ENCODE measurements at regions not wholly inside any gene's neighbourhood (a gene's known extent, or its start where the extent isn't known, plus 50 kb on each side); places are given as distances from the start of the nearest gene placed in this dataset.
"Not testable (repeated sequence)": the region's sequence is repeated elsewhere in the genome, so short reads cannot be mapped to it uniquely, and the experiment has no call there.

DNA sequence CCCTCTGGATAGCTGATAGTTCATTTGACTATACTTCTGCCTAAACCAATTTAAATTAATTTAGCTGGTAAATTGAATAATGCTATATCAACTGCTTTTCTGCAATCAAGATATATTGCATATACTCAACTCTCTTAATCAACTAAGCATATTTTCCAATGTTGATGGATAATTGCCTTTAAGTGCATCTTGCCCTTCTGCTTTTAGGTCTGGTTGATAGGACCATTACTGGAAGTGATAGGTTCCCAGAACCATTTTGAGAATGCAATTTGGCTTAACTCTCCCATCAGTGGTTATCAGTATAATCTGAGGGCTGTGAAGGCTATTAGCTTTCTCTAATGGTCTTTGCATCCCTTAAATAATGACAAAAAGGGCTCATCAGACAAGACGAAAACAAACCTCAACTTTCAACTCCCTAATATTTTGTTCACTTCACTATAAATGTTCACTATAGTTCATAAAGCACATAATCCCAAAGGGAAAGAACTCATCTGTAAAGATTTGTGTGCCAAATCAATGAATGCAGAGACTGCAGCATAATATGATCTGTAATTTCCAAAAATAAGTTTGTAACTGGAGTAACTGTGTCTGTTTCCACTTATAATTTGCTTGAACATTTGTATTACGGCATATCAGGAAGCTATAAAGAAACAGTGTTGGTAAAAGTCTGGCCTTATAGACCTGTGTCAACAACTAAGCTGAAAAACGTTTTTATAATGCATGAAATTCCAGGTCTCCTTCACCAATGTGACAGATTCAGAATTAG, 273.6 kb downstream of the FBXO8 start:
- no peak for DNase-seq (ENCODE audit: low read depth in 2 of 2)

DNA sequence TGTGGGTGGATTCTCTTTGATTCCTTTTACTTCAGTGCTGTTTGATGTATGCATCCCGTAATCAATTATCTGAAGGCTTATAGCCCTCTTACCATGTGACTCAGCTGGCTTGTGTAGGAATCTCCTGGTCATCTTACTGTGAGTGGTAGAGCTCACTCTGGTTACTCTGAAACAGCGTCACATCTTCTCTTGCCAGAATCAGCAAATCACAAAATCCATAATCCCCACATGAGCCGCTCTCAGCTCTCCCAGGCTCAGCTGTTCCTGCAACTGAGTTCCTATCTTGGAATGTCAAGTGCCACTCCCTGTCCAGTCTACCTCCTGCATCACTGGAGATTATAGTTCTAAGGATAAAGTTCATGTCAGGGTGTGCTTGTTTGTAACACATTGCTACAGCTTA, 278.0 kb downstream of the FBXO8 start:
- DNase-seq (ENCODE audit: low read depth in 2 of 2): no peak

DNA sequence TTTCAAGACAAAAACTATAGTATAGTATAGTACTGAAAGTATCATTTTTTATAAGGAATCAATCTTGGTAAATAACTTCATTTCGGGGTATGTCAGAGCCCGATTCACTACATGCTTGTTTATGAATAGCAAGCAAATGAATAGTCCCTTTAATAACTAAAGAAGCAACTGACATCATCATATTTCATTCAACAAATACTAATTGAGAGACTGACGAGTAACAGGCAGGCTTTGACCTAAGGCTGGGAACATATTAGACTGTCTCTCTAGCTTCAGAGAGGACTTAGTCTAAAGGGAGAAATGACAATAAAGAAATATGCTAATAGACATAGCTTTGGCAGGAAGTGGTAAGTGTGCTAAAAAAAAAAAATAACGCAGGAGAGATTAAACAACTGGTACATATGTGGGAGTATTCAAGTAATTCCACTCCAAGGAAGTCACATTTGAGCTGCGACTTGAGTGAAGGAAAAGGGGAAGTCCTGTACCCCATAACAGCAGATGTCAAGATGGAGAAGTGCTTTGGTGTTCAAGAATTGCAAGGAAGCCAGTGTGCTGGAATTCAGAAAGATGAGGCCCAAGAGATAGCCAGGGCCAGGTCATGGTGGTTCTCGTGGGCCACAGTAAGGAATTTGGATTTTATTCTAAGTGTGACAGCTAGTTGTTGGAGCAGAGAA, 284.9 kb downstream of the FBXO8 start:
- no peak for DNase-seq (ENCODE audit: low read depth in 2 of 2)

DNA sequence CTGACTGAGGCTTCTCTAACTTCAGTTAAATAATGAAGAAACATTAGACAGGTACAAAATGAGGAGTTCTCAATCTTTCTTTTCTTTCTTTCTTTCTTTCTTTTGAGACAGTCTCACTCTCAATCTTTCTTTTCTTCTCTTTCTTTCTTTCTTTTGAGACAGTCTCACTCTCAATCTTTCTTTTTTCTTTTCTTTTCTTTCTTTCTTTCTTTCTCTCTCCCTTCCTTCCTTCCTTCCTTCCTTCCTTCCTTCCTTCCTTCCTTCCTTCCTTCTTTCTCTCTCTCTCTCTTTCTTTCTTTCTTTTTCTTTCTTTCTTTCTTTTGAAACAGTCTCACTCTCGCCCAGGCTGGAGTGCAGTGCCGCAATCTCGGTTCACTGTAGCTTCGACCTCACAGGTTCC, 287.7 kb downstream of the FBXO8 start:
- not testable (repeated sequence) for DNase-seq (ENCODE audit: low read depth in 2 of 2)

DNA sequence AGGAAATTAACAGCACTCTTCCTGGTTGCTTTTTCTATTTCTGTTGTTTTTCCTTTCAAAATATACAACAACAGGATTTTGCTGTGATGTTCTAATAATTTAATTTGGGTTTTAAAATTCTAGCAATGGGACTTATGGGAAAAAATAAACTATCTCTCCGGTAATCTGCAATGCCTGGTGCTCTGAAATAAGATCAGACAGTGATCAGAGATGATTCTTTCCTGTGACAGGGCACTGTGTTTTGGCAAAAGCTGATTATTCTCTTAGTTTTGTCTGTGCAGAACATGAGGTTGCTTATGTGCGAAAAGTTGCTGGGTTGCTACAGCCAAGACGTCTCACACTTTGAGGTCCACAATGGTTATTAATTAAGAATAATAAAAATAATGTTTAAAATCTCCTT, 291.7 kb downstream of the FBXO8 start:
- no peak for DNase-seq (ENCODE audit: low read depth in 2 of 2)

DNA sequence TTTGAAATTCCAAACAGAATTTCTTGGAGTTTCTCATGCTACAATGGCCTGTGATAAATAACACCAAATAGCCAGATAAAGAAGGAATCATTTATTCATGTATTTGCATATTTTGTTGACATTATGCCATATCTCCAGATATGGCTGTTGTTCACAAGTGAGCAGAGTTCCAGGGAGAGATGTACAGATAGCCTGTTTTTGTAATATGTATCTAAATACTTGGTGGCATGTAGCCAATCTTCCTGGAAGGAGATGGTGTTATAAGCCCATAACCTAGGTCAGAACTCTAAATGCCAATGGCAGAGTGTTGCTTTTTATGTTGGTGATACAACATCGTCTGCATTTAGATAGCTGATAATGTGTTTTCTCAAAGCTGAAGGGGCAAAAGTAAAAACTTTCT, 292.2 kb downstream of the FBXO8 start:
- no peak for DNase-seq (ENCODE audit: low read depth in 2 of 2)

DNA sequence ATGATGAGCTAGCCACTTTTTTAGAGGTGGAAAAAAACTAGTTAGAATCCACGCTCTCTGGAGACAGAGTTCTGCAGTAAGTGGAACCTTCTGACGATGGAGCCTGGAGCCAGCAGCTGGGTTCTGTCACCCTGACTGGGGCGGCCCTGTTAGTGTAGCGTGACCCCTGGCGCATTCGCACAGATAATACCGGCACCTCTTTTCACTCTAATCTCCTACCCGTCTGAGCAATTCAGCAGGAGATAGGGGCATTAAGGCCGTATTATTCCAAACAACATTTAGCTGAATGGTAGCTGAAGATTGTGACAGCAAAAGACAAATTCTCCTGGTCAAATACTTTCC, 292.6 kb downstream of the FBXO8 start:
- no peak for DNase-seq (ENCODE audit: low read depth in 2 of 2)

DNA sequence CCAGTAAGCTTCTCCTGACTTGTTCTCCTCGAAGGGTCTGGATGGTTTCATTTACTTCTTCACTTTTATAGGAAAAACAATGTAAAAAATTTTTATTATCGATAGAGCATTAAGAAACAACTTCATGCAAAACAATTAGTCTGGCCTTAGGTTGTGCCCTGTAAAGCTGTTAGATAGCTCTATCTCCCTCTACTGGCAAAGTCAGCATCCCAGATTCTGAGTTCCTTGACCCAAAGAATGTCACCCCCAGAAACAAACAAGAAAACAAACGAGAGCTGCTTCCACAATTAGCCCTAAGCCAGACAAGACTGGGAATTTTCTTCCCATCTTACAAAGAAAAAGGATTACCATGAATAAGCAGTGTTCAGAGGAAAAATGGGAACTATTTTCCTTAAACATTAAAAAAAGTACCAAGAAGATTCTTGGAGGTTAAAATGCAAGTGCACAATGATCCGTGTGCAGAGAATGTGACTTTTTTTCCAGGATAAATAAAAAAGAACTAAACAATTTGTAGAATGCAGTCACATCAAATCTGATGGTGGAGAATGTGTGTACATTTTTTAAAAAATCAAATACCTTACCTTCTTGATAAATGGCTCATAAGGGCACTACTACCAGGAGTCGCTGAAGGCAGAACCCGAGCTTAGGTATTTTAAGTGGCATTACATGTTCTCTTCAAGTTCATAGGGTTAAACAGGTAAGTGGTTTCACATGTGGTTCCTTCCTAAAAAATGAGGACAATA, 293.2 kb downstream of the FBXO8 start:
- no peak for DNase-seq (ENCODE audit: low read depth in 2 of 2)

DNA sequence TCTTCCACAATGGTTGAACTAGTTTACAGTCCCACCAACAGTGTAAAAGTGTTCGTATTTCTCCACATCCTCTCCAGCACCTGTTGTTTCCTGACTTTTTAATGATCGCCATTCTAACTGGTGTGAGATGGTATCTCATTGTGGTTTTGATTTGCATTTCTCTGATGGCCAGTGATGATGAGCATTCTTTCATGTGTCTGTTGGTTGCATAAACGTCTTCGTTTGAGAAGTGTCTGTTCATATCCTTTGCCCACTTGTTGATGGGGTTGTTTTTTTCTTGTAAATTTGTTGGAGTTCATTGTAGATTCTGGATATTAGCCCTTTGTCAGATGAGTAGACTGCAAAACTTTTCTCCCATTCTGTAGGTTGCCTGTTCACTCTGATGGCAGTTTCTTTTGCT, 319.9 kb downstream of the FBXO8 start:
- not testable (repeated sequence) for DNase-seq (ENCODE audit: low read depth in 2 of 2)

DNA sequence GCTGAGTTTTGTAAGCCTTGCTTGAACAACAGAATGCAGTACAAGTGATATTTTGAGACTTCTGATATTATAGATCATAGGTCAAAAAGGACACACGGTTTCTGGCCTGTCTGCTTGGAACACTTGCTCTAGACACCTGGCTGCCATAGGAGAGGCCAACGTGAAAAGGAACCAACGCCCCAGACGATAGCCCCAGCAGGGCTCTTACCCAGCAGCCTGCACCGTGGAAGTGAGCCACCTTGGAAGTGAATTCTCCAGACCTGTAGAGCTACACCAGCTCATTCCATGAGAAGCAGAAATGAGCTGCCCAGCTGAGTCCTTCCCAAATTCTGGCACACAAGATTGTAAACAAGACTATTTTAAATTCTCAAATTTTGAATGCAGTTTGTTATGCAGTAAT, 323.1 kb downstream of the FBXO8 start:
- DNase-seq (ENCODE audit: low read depth in 2 of 2): no peak

DNA sequence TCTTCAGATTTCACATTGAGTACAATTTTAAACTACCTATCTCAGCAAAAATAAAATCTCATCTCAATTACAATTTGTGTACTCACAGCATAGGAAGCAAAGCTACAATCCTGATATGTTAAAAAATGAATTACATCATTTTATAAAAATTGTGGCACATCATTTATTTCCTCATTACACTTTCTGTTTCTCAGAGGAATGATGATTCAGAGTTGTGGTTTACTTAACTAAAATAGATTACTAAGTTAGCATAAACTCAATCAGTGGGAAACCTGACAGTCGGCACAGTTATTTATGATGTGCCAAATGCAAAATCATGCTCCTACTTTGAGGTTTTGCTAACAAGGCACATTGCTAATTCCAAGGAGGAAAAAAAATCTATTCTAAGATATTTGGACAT, 325.0 kb downstream of the FBXO8 start:
- DNase-seq (ENCODE audit: low read depth in 2 of 2): no peak

DNA sequence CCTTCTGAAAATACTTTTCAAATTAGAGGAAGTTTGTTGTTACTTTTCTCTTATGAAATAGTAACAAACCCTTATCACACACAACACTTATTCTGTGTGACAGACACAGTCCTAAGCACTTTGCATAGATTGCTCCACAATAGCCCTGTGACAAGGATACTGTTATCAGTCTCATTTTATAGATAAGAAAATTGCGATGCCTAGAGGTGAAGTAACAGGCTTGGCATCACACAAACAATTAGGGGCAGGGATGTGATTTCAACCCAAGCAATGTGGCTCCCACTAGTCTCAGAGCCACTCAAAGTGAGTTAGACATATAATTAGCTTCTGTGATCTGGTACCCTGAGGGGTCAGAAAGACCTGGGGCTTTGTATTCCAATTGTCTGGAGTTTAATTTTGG, 339.9 kb downstream of the FBXO8 start:
- DNase-seq (ENCODE audit: low read depth in 2 of 2): no peak

DNA sequence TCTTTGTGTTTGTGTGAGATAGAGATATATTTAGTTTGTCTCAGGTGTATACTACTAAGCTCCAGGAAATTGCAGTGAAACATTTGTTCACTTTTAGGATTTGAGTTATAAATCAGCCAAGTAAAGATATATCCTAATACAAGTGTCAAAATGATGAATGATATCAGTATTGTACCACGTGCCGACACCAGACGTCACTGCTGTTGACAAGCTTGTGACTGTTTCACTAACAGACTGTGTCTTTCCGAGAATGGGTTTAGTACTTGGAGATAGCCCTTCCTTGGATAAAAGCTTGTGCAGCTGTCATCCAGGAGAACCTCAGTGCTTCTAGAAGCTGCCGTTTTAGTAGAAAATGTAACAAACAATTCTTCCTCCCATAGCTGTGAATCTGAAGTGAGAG, 343.3 kb downstream of the FBXO8 start:
- DNase-seq (ENCODE audit: low read depth in 2 of 2): no peak

DNA sequence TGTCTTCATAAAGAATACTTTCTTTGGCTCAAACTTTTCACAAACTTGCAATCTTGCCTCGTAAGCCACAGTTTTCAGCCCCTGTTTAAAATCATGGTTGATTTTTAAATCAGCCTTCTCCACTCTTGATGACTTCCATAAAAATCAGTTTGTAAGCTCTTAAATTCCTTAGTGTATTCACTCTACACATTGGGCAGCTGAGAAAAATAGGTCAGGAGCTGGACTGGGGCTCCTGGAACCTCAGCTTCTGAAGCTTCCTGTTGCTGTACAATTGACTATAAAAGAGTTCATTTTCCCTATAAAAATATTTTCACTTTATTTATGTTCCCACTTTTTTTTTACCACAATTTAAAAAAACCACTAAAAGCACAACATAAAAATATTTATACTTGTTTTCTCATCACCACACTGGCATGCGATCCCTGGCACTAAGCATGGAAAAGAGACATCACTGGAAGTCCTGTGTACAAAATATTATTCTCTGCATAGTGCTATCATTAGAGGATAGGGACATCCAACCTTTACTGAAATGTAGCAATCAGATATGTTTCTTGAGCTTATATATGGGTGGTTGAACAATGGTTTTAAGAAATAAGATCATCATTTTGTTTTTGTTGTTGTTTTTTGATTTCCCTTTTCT, 345.7 kb downstream of the FBXO8 start:
- DNase-seq (ENCODE audit: low read depth in 2 of 2): no peak

DNA sequence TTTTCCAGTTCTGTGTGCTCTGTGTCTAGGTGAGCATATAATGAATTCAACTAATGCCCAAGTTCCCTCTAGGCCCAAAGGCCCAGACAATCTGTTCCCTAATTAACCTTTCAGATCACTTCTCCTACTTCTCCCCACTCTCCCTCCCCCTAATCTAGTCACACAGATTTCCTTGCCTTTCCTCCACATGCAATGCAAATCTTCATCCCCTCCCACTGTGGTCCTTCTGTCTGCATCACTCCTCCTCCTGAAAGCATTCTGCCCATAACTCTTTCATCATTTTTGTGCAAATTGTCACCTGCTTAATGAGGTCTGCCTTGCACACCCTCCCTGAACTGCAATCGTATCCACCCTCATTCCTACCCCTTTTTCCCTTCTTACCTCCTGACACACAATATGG, 346.6 kb downstream of the FBXO8 start:
- DNase-seq (ENCODE audit: low read depth in 2 of 2): no peak

DNA sequence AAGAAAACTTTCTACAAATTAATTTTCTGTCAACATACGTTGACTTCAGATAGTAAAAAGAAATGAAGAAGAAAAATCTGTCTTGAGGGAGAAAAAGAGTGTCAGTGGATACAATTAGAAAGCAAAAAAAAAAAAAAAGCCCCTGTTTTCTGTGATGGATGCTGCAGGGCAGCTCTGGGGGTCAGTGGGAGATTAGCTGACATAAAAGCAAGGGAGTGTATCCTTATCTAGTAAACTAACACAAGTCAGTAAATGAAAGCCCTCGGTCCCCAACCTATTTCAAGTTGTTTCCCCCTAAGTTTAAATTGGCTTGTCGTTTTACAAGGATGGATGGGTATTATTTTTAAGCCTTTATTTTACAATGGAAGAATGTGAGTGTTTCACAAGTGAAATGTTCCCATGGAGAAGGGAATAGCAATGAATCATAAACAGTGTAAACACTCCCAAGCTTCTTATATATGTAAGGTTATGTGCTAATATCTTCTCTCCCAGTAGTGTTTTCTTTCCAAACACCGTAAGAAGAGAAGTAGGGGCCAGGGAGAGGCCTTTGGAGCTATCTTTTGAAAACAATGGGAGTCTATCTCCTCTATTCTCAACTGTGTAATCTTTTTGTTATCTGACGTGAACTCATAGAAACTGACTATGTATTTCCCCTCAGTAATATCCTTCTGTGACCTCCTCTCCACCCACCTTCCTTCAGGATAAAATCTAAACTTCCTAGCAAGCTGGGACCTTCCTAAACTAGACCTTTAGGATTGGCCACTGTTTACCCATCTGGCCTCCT, 347.7 kb downstream of the FBXO8 start:
- DNase-seq (ENCODE audit: low read depth in 2 of 2): no peak

DNA sequence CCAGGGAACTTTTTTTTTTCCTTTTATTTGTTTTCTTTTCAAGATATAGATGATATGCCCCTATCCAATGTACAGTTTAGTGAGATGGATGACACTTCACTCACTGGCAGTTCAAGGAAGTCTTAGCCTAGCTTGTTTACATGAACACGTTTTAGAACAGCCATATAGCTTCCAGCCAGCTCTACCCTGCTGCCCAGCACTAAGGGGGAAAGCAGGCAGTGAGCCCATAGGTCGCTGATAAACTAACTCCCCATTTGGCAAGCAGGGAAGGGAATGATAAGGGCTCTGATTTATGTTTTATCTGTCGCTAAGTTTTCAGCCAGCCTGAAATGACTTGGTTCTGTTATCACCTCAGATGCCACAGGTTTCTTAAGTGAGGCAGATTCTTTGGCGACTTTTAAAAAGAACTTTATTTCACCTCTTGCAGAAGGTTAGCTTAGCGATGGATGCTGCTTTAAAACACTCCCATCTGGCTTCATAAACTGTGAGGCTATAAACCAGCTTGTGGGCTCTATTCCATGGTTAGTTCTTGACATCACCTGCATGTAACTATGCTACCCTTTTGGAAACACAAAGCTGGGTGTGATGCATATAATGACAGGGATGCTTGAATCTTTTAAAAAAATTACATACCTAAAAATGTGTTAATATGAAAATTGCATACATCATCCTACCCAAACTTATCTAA, 348.4 kb downstream of the FBXO8 start:
- DNase-seq (ENCODE audit: low read depth in 2 of 2): no peak

DNA sequence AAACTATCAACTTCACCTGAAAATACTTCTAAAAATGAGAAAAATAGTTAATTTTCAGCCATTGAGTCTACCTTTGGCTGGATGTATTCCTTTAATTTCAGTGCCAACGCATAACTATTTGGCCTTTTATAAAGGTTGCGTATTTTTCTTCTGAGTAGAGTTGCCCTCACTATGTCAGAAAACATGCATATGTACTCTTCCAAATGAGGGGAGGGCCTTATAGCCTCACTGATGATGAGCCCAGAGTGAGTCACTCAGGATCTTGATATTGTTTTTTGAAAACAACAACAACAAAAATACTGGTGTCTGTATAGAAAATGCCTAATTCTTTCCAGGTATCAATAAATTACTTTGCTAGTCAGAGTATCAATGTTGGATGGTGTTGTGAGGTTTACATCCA, 349.3 kb downstream of the FBXO8 start:
- DNase-seq (ENCODE audit: low read depth in 2 of 2): no peak

DNA sequence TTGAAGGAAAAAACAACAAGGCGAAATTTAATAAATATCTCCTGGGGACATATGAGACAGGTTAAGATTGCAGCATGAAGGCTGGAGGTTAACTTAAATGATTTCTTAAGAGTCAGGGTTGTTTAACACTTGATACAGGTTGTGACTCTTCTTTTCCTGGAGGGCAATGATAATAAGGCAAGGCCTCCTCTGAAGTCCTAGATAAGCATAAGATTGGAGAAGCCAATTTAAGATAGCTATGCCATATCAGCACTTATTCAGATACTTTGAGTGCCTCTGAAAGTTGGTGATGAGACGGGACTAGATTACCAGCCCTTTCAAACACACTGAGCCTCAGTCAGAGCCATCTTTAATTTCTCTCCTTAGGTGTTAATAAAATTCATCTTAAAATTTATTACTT, 350.8 kb downstream of the FBXO8 start:
- DNase-seq (ENCODE audit: low read depth in 2 of 2): no peak

DNA sequence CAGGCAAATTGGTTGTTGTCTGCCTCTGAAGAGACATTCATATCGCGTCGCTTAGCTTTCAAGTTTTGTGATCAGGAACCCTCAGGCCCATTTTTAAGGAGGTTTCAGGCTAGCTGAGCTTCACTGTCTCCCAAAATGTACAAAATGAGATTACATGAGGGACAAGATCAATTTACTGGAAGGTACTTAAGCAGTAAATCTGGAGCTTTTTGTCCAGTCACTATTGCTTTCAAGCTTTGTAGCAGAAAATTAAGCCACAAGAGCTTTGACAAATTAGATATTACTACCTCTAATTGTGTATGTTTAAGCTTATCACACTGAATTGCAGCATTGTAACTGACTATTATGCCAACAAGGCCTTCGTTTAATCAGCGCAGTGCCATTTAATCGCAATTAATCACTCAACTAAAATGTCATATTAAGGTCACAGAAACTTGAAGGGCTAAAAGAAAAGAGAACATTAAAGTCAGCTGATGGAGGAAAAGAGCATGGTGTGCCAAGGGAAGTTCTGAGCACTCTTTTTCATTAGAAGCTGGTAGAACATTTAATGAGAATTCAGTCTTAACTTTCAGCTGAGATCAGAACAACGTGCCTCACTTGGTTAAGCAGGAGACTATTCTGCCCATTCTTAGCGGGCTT, 353.0 kb downstream of the FBXO8 start:
- no peak for DNase-seq (ENCODE audit: low read depth in 2 of 2)

DNA sequence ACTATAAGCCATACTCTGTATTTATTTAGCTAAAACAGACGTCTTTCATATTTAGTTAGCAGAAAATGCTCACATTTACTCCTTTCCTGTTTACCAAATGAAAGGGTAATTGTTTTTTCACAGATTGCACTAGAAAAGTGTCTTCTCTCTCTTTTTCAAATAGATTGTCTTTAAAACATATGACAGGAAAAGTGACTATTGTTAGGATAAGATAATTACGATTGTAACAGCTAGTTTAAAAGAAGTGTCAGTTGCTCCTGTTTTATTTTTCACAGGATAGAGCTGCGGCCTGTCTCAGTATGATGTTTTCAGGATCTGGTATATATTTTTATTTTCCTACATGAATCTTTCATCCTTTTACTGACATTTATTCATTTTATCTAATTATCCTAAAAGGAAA, 353.5 kb downstream of the FBXO8 start:
- DNase-seq (ENCODE audit: low read depth in 2 of 2): no peak

All from activated CD4-positive, alpha-beta T cell treated with anti-CD3 and anti-CD28 coated beads for 24 hours (primary cell).